Spleen (tissue), 11 donors: ENCODE measurements at regions not wholly inside any gene's neighbourhood (a gene's known extent, or its start where the extent isn't known, plus 50 kb on each side); places are given as distances from the start of the nearest gene placed in this dataset.

Source experiments
- DNase-seq: peaks from one replicate; pipeline ENCODE4 v3.0.0-alpha.2; 2020
- H3K27ac ChIP-seq, 8 donors: fragments of 200-600 bp; sonication (generic) in 7 of 8; 1 replicate in 4 of 8; 2 replicates in 4 of 8; pipeline versions ENCODE4 v1.5.0 to v1.8.0; 2016 to 2021; ENCODE audit warnings: inconsistent platforms in 4 of 8, mild to moderate bottlenecking in 4 of 8, moderate library complexity in 1 of 8
- H3K27me3 ChIP-seq, 7 donors: fragments of 200-600 bp; sonication (generic) in 6 of 7; replicated peaks in 1 of 7; 1 replicate in 4 of 7; 2 replicates in 3 of 7; pipeline versions ENCODE4 v1.5.0 to v1.8.0; 2016 to 2021; ENCODE audit warnings: inconsistent platforms in 3 of 7, mild to moderate bottlenecking in 1 of 7
- H3K36me3 ChIP-seq, 6 donors: fragments of 200-600 bp; sonication (generic) in 5 of 6; 1 replicate in 4 of 6; 2 replicates in 2 of 6; pipeline versions ENCODE4 v1.5.0 to v1.8.0; 2016 to 2021; ENCODE audit warnings: inconsistent platforms in 2 of 6
- H3K4me1 ChIP-seq, 6 donors: fragments of 200-600 bp; sonication (generic) in 5 of 6; 1 replicate in 3 of 6; 2 replicates in 3 of 6; pipeline versions ENCODE4 v1.5.0 to v1.8.0; 2016 to 2021; ENCODE audit warnings: inconsistent platforms in 3 of 6
- H3K4me3 ChIP-seq, 8 donors: fragments of 200-600 bp; sonication (generic) in 7 of 8; 1 replicate in 4 of 8; 2 replicates in 4 of 8; pipeline versions ENCODE4 v1.5.0 to v1.8.0; 2016 to 2021; ENCODE audit warnings: inconsistent platforms in 4 of 8, mild to moderate bottlenecking in 4 of 8, moderate library complexity in 2 of 8
- H3K9me3 ChIP-seq, 8 donors: fragments of 200-600 bp; sonication (generic) in 7 of 8; 1 replicate in 4 of 8; 2 replicates in 4 of 8; pipeline versions ENCODE4 v1.5.0 to v1.8.0; 2016 to 2021; ENCODE audit warnings: inconsistent platforms in 4 of 8
- CTCF ChIP-seq, 11 experiments: fragments of 200-600 bp in 7 of 11; fragments of 450-650 bp in 4 of 11; sonication (generic) in 4 of 11; IDR thresholded peaks in 8 of 11; conservative IDR thresholded peaks in 3 of 11; 1 replicate in 7 of 11; 2 replicates in 4 of 11; pipeline versions ENCODE4 v1.4.0 to v1.8.0; 2016 to 2021; ENCODE audit warnings: antibody characterized with exemption in 11 of 11, inconsistent platforms in 4 of 11, mild to moderate bottlenecking in 1 of 11
- POLR2A ChIP-seq, 3 donors: fragments of 450-650 bp; IDR thresholded peaks; one replicate each; pipeline ENCODE4 v1.5.1; 2017; ENCODE audit warnings: antibody characterized with exemption in 3 of 3, mild to moderate bottlenecking in 1 of 3
- POLR2AphosphoS5 ChIP-seq, 3 donors: sonication (generic); formaldehyde crosslinking; IDR thresholded peaks; one replicate each; pipeline ENCODE4 v1.5.1; 2017; ENCODE audit warnings: antibody characterized with exemption in 3 of 3
- WGBS, 5 donors: extraction: QIAGEN DNeasy Blood & Tissue Kit in 3 of 5; methylation state at CpG; one replicate each; pipeline versions ENCODE4 v1.1.5 to v1.1.7; 2013 to 2018; 5-methylcytosine and 5-hydroxymethylcytosine counted together
- intact Hi-C: fragments of 100-400 bp; cut with DNase I; formaldehyde crosslinking; loops from one replicate; pipeline ENCODE4 v1.15.0; 2023; ENCODE audit warnings: low total_unique reads
- donor health status: healthy with polysubstance abuse.
- donor health status: DM: no; HTN: no; CAD: no; lungs with moderate emphysema.
- donor health status: DM: no; HTN: no; CAD: no.
- donor health status: Bipolar disorder and iron deficiency.
- donor health status: healthy.
- donor health status: DM: no; HTN: no; CAD: no.
- donor health status: DM: yes; HTN: yes; CAD: no.

- WGBS, 5 donors = 64 to 83% (median 75%) methylated on average over 7 of the region's 7 CpGs
Measured at GRCh38 chr2:138071720-138072719, 107.7 kb downstream of the HNMT start.

DNA sequence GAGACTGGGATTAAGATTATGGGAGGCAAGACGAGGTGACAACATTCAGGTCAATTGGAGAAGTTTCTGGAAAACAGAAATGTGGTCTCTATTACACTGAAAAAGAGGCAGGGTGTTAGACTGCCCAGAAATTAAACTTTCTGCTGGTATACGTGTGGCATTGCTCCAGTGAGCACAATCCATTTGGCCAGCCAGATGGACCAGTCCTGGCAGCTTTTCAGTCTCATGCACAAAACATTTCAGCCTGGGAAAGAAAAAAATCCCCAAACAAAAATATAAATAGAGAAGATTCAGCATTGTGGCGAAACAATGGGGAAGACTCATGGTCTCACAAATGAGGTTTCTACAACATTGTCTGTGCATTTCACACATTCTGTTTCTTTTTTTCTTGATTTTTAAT, 113.9 kb downstream of the HNMT start:
- DNase-seq = no peak
- no peaks in the 10 kb centered on the region for H3K36me3 ChIP-seq
- intact Hi-C loops = no loop called here
- H3K4me3 ChIP-seq = no peak overlapping the region
- H3K4me1 ChIP-seq = no peaks in the 10 kb centered on the region
- no peak overlapping the region for H3K27ac ChIP-seq
- TF ChIP-seq CTCF (IDR thresholded peaks at IDR 0.05 in 8 of 11, conservative IDR thresholded peaks at IDR 0.05 in 3 of 11) (no peak), POLR2A (IDR thresholded peaks at IDR 0.05) (no peak), POLR2AphosphoS5 (IDR thresholded peaks at IDR 0.05) (no peak)
- no peaks in the 10 kb centered on the region for H3K9me3 ChIP-seq
- H3K27me3 ChIP-seq = no peaks in the 10 kb centered on the region
- 60 to 84% (median 74%) methylated on average over 3 of the region's 3 CpGs for WGBS, 5 donors

More at GRCh38 chr2:138071720-138072719, 107.7 kb downstream of the HNMT start:
- intact Hi-C loops = no loop called here
- no peak for DNase-seq
- H3K4me1 ChIP-seq = no peaks in the 10 kb centered on the region
- H3K9me3 ChIP-seq = no peaks in the 10 kb centered on the region
- H3K27ac ChIP-seq = no peak overlapping the region
- no peaks in the 10 kb centered on the region for H3K36me3 ChIP-seq
- no peak for TF ChIP-seq POLR2AphosphoS5 (IDR thresholded peaks at IDR 0.05)
- TF ChIP-seq POLR2A (IDR thresholded peaks at IDR 0.05) = no peak
- no peak for TF ChIP-seq CTCF (IDR thresholded peaks at IDR 0.05 in 8 of 11, conservative IDR thresholded peaks at IDR 0.05 in 3 of 11)
- no peak overlapping the region for H3K4me3 ChIP-seq
- H3K27me3 ChIP-seq = no peaks in the 10 kb centered on the region

DNA sequence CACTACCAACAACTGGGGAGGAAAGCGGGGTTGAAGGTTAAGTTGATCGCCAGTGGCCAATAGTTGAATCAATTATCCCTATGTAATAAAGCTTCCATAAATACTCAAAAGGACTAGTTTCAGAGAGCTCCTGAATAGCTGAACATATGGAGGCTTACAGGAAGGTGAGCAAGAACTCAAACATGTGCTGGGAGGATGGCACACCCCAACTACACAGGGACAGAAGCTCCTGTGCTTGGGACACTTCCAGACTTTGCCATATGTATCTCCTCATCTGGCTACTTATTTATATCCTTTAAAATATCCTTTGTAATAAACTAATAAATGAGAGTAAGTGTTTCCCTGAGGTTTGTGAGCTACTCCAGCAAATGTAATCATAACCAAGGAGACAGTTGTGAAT, 115.7 kb downstream of the HNMT start:
- DNase-seq = no peak
- H3K4me1 ChIP-seq = no peaks in the 10 kb centered on the region
- H3K27me3 ChIP-seq = no peaks in the 10 kb centered on the region
- TF ChIP-seq POLR2A (IDR thresholded peaks at IDR 0.05) = no peak
- no peak for TF ChIP-seq CTCF (IDR thresholded peaks at IDR 0.05 in 8 of 11, conservative IDR thresholded peaks at IDR 0.05 in 3 of 11)
- no peak for TF ChIP-seq POLR2AphosphoS5 (IDR thresholded peaks at IDR 0.05)
- 93 to 99% (median 96%) methylated on average over 2 of the region's 2 CpGs for WGBS, 5 donors
- no peaks in the 10 kb centered on the region for H3K9me3 ChIP-seq
- intact Hi-C loops = no loop called here
- H3K27ac ChIP-seq = no peak overlapping the region
- H3K36me3 ChIP-seq = no peaks in the 10 kb centered on the region
- no peak overlapping the region for H3K4me3 ChIP-seq
